Breast epithelium (tissue), 4 donors: ENCODE measurements at regions not wholly inside any gene's neighbourhood (a gene's known extent, or its start where the extent isn't known, plus 50 kb on each side); places are given as distances from the start of the nearest gene placed in this dataset.
A peak's percentile ranks its signal among the peaks of the same experiment; 100 is the strongest.
"Not testable (repeated sequence)": the region's sequence is repeated elsewhere in the genome, so short reads cannot be mapped to it uniquely, and the experiment has no call there.

Experiments
- DNase-seq, 2 donors: peaks; one replicate each; pipeline ENCODE4 v3.0.0-alpha.2; 2019; ENCODE audit warnings: low spot score in 2 of 2
- H3K27ac ChIP-seq, 2 donors: fragments of 200-600 bp; sonication (generic) in 1 of 2; one replicate each; pipeline ENCODE4 v1.5.1; 2016 to 2019; ENCODE audit warnings: mild to moderate bottlenecking in 1 of 2
- H3K27me3 ChIP-seq, 2 donors: fragments of 200-600 bp; sonication (generic) in 1 of 2; one replicate each; pipeline versions ENCODE4 v1.5.1 to v1.6.0; 2017 to 2019; ENCODE audit warnings: control low read depth in 1 of 2, mild to moderate bottlenecking in 1 of 2
- H3K36me3 ChIP-seq: fragments of 200-600 bp; one replicate; pipeline ENCODE4 v1.5.1; 2019
- H3K4me1 ChIP-seq, 2 donors: fragments of 200-600 bp; sonication (generic); one replicate each; pipeline ENCODE4 v1.5.1; 2016 to 2019; ENCODE audit warnings: control low read depth in 1 of 2
- H3K4me3 ChIP-seq, 3 donors: fragments of 200-600 bp; sonication (generic); 1 replicate in 2 of 3; 2 replicates in 1 of 3; pipeline ENCODE4 v1.5.1; 2016 to 2019; ENCODE audit warnings: mild to moderate bottlenecking in 3 of 3, moderate library complexity in 2 of 3
- H3K9me3 ChIP-seq, 2 donors: fragments of 200-600 bp; sonication (generic) in 1 of 2; one replicate each; pipeline ENCODE4 v1.5.1; 2016 to 2019; ENCODE audit warnings: control low read depth in 1 of 2
- CTCF ChIP-seq, 3 donors: fragments of 450-650 bp; IDR thresholded peaks; one replicate each; pipeline ENCODE4 v1.5.1; 2016 to 2017; ENCODE audit warnings: antibody characterized with exemption in 3 of 3, mild to moderate bottlenecking in 3 of 3, moderate library complexity in 3 of 3
- POLR2A ChIP-seq: fragments of 450-650 bp; IDR thresholded peaks from one replicate; pipeline ENCODE4 v1.6.1; 2016; ENCODE audit warnings: antibody characterized with exemption, mild to moderate bottlenecking, moderate library complexity
- POLR2AphosphoS5 ChIP-seq, 3 donors: sonication (generic); formaldehyde crosslinking; IDR thresholded peaks; one replicate each; pipeline ENCODE4 v1.6.1; 2017; ENCODE audit warnings: antibody characterized with exemption in 3 of 3
- intact Hi-C: fragments of 100-400 bp; cut with DNase I; formaldehyde crosslinking; loops from one replicate; pipeline ENCODE4 v1.15.1; 2023; ENCODE audit warnings: low total_unique reads

DNA sequence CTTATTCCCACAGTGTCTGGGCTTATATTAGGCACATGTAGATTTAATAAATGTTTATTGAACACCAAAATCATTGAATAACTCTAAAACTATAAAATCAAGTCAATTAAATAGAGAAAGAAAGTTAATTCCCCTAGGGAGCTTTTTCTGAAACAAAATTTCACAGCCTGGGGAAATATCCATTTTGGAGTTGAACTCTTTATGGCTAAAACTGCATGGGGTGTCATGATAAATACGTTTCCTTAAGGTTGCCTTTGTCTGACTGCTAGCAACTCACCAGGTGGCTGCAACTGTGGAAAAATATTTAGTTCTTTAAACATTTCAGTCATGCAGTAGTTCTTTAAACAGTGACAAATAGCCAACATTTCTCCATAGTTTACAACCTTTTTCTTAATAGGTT lies 496.1 kb downstream of the LRRIQ3 start:
- no peaks in the 10 kb centered on the region for H3K36me3 ChIP-seq
- H3K9me3 ChIP-seq: no peaks in the 10 kb centered on the region
- intact Hi-C loops: no loop called here
- no peak overlapping the region for H3K4me3 ChIP-seq
- no peaks in the 10 kb centered on the region for H3K27me3 ChIP-seq
- H3K27ac ChIP-seq: no peak overlapping the region
- DNase-seq: no peak
- no peak for TF ChIP-seq CTCF (IDR thresholded peaks at IDR 0.05)
- TF ChIP-seq POLR2A: no peak
- no peak for TF ChIP-seq POLR2AphosphoS5 (IDR thresholded peaks at IDR 0.05)
- no peaks in the 10 kb centered on the region for H3K4me1 ChIP-seq

DNA sequence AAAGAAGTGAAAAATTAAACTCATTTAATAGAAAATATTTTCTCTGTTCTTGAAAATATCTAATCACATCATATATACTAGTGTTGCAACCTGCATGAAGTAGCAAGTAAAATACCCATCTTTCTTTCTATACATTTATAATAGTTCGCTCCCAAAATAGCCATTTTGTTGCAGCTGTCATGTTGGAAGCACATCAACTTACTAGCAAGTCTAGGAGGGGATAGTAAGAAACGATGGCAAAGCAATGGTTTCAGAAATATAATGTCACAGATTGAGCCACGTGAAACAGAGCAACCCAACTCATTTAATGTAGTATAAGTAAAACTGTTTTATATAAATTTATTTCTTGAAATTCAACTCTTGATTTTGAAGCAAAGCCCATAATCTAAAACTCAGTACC lies 521.8 kb downstream of the LRRIQ3 start:
- intact Hi-C loops: no loop called here
- TF ChIP-seq POLR2AphosphoS5 (IDR thresholded peaks at IDR 0.05): no peak
- no peak for TF ChIP-seq CTCF (IDR thresholded peaks at IDR 0.05)
- TF ChIP-seq POLR2A: no peak
- H3K27me3 ChIP-seq: no peaks in the 10 kb centered on the region
- no peak overlapping the region for H3K4me3 ChIP-seq
- no peak for DNase-seq
- H3K27ac ChIP-seq: no peak overlapping the region
- H3K36me3 ChIP-seq: no peaks in the 10 kb centered on the region
- H3K9me3 ChIP-seq: no peaks in the 10 kb centered on the region
- no peaks in the 10 kb centered on the region for H3K4me1 ChIP-seq

DNA sequence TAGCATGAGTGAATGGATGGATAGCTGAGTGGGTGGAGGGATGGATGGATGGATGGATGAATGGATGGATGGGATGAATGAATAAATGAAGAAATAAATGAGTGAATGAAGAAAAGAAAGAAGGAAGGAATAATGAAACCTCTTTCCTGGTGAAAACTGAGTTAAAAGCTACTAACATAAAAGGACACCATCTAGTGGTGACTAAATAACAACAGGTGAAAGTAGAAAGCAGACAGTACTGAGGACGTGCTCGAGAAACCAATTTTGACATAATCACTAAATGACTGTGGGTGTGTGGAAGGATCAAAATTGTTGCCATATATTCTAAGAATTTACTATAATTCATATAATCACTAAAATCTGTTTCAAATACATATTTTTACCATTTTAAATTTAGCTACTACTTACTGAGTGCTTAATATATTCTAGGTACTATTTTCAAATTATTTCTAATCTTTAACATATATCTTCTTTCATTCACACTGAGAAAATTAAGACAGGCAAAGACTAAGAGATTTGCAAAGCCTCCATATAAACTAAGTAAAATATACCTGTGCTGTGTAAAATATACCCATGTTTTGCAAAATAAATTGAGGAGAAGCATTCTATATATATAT lies 522.9 kb downstream of the LRRIQ3 start:
- TF ChIP-seq CTCF (IDR thresholded peaks at IDR 0.05) (peak in 1 of 3 donors; percentile 48), POLR2AphosphoS5 (IDR thresholded peaks at IDR 0.05) (no peak), POLR2A (no peak)
- DNase-seq: no peak

GRCh38 chr1:73673971-73674370 lies 524.0 kb downstream of the LRRIQ3 start:
- H3K27me3 ChIP-seq: no peaks in the 10 kb centered on the region
- no peaks in the 10 kb centered on the region for H3K4me1 ChIP-seq
- H3K9me3 ChIP-seq: no peaks in the 10 kb centered on the region
- TF ChIP-seq POLR2AphosphoS5 (IDR thresholded peaks at IDR 0.05) (no peak), CTCF (IDR thresholded peaks at IDR 0.05) (no peak), POLR2A (no peak)
- no peak overlapping the region for H3K4me3 ChIP-seq
- no peak for DNase-seq
- H3K36me3 ChIP-seq: no peaks in the 10 kb centered on the region
- no peak overlapping the region for H3K27ac ChIP-seq
- intact Hi-C loops: no loop called here

More for the DNA sequence above, 522.9 kb downstream of the LRRIQ3 start:
- no peaks in the 10 kb centered on the region for H3K27me3 ChIP-seq
- no peak overlapping the region for H3K27ac ChIP-seq
- intact Hi-C loops: no loop called here
- no peaks in the 10 kb centered on the region for H3K36me3 ChIP-seq
- H3K4me3 ChIP-seq: no peak overlapping the region
- no peaks in the 10 kb centered on the region for H3K9me3 ChIP-seq
- no peaks in the 10 kb centered on the region for H3K4me1 ChIP-seq

GRCh38 chr1:73671530-73671929 lies 526.4 kb downstream of the LRRIQ3 start:
- intact Hi-C loops: no loop called here
- Histone ChIP-seq H3K27me3 (no peaks in the 10 kb centered on the region), H3K36me3 (no peaks in the 10 kb centered on the region), H3K4me3 (no peak overlapping the region), H3K4me1 (no peaks in the 10 kb centered on the region), H3K9me3 (peaks cover 0 to 8% of the 10 kb centered on the region in 2 donors), H3K27ac (no peak overlapping the region)
- no peak for DNase-seq
- TF ChIP-seq CTCF (IDR thresholded peaks at IDR 0.05) (no peak), POLR2AphosphoS5 (IDR thresholded peaks at IDR 0.05) (no peak), POLR2A (no peak)

- DNase-seq, H3K4me3 ChIP-seq, intact Hi-C loops, H3K36me3 ChIP-seq, H3K9me3 ChIP-seq, H3K27ac ChIP-seq, H3K4me1 ChIP-seq, H3K27me3 ChIP-seq: not testable (repeated sequence)
Measured at GRCh38 chr1:73667959-73668358, 530.0 kb downstream of the LRRIQ3 start.
